Neural cell (in vitro differentiated cells): ENCODE measurements at regions not wholly inside any gene's neighbourhood (a gene's known extent, or its start where the extent isn't known, plus 50 kb on each side); places are given as distances from the start of the nearest gene placed in this dataset.

Source experiments
- EP300 ChIP-seq: fragments of 450-650 bp; conservative IDR thresholded peaks from 2 replicates; pipeline ENCODE4 v1.6.1; 2014; ENCODE audit warnings: antibody characterized with exemption, mild to moderate bottlenecking, moderate library complexity; ENCODE audit not compliant: poor library complexity, severe bottlenecking
- EZH2 ChIP-seq: fragments of 200-600, 300-800 bp; shearing (Covaris generic), sonication (generic); IDR thresholded peaks from 2 replicates; pipeline ENCODE4 v1.6.1; 2014; ENCODE audit warnings: antibody characterized with exemption, low read length, borderline replicate concordance, mild to moderate bottlenecking; ENCODE audit not compliant: insufficient read depth, poor library complexity, severe bottlenecking
- MXI1 ChIP-seq: fragments of 450-650 bp; conservative IDR thresholded peaks from 2 replicates; pipeline ENCODE4 v1.6.1; 2014; ENCODE audit warnings: antibody characterized with exemption, mild to moderate bottlenecking; ENCODE audit not compliant: poor library complexity, severe bottlenecking
- POLR2AphosphoS5 ChIP-seq: IDR thresholded peaks from 2 replicates; pipeline ENCODE4 v1.6.1; 2012
- RAD21 ChIP-seq: fragments of 450-650 bp; conservative IDR thresholded peaks from 2 replicates; pipeline ENCODE4 v1.6.1; 2014; ENCODE audit warnings: antibody characterized with exemption, mild to moderate bottlenecking, moderate library complexity
- SMC3 ChIP-seq: fragments of 450-650 bp; conservative IDR thresholded peaks from 2 replicates; pipeline ENCODE4 v1.6.1; 2014; ENCODE audit warnings: antibody characterized with exemption, mild to moderate bottlenecking, moderate library complexity; ENCODE audit not compliant: poor library complexity
- TAF1 ChIP-seq: IDR thresholded peaks from 2 replicates; pipeline ENCODE4 v1.6.1; 2012; ENCODE audit warnings: low read depth
- TF ChIP-seq, protein P1 (sequence below): fragments of 450-650 bp; IDR thresholded peaks from 2 replicates; pipeline ENCODE4 v1.5.1; 2014; ENCODE audit warnings: antibody characterized with exemption, mild to moderate bottlenecking, moderate library complexity; ENCODE audit not compliant: poor library complexity, severe bottlenecking
- TF ChIP-seq, protein P2 (sequence below): IDR thresholded peaks from 2 replicates; pipeline ENCODE4 v1.6.1; 2012; ENCODE audit warnings: borderline replicate concordance

GRCh38 chr15:92805080-92805690 lies 94.9 kb upstream of the CHD2 start:
- TF ChIP-seq RAD21: no peak
- TF ChIP-seq, protein P1, sequence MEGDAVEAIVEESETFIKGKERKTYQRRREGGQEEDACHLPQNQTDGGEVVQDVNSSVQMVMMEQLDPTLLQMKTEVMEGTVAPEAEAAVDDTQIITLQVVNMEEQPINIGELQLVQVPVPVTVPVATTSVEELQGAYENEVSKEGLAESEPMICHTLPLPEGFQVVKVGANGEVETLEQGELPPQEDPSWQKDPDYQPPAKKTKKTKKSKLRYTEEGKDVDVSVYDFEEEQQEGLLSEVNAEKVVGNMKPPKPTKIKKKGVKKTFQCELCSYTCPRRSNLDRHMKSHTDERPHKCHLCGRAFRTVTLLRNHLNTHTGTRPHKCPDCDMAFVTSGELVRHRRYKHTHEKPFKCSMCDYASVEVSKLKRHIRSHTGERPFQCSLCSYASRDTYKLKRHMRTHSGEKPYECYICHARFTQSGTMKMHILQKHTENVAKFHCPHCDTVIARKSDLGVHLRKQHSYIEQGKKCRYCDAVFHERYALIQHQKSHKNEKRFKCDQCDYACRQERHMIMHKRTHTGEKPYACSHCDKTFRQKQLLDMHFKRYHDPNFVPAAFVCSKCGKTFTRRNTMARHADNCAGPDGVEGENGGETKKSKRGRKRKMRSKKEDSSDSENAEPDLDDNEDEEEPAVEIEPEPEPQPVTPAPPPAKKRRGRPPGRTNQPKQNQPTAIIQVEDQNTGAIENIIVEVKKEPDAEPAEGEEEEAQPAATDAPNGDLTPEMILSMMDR: no peak
- no peak for TF ChIP-seq POLR2AphosphoS5
- TF ChIP-seq EP300: no peak
- no peak for TF ChIP-seq TAF1
- no peak for TF ChIP-seq EZH2
- no peak for TF ChIP-seq SMC3
- TF ChIP-seq MXI1: no peak
- TF ChIP-seq, protein P2, sequence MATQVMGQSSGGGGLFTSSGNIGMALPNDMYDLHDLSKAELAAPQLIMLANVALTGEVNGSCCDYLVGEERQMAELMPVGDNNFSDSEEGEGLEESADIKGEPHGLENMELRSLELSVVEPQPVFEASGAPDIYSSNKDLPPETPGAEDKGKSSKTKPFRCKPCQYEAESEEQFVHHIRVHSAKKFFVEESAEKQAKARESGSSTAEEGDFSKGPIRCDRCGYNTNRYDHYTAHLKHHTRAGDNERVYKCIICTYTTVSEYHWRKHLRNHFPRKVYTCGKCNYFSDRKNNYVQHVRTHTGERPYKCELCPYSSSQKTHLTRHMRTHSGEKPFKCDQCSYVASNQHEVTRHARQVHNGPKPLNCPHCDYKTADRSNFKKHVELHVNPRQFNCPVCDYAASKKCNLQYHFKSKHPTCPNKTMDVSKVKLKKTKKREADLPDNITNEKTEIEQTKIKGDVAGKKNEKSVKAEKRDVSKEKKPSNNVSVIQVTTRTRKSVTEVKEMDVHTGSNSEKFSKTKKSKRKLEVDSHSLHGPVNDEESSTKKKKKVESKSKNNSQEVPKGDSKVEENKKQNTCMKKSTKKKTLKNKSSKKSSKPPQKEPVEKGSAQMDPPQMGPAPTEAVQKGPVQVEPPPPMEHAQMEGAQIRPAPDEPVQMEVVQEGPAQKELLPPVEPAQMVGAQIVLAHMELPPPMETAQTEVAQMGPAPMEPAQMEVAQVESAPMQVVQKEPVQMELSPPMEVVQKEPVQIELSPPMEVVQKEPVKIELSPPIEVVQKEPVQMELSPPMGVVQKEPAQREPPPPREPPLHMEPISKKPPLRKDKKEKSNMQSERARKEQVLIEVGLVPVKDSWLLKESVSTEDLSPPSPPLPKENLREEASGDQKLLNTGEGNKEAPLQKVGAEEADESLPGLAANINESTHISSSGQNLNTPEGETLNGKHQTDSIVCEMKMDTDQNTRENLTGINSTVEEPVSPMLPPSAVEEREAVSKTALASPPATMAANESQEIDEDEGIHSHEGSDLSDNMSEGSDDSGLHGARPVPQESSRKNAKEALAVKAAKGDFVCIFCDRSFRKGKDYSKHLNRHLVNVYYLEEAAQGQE: no peak
